Stomach (tissue), 4 donors: ENCODE measurements at regions not wholly inside any gene's neighbourhood (a gene's known extent, or its start where the extent isn't known, plus 50 kb on each side); places are given as distances from the start of the nearest gene placed in this dataset.

ENCODE experiments used
- CTCF ChIP-seq, 7 experiments: fragments of 450-650 bp in 4 of 7; fragments of 200-600 bp in 3 of 7; sonication (generic) in 3 of 7; IDR thresholded peaks; one replicate each; pipeline ENCODE4 v1.5.1; 2016 to 2019; ENCODE audit warnings: antibody characterized with exemption in 7 of 7, control low read depth in 2 of 7, mild to moderate bottlenecking in 1 of 7
- POLR2A ChIP-seq, 4 donors: fragments of 450-650 bp; IDR thresholded peaks; one replicate each; pipeline ENCODE4 v1.6.1; 2016; ENCODE audit warnings: antibody characterized with exemption in 4 of 4, control low read depth in 2 of 4, mild to moderate bottlenecking in 1 of 4, moderate library complexity in 1 of 4
- POLR2AphosphoS5 ChIP-seq, 3 donors: sonication (generic); formaldehyde crosslinking; IDR thresholded peaks; one replicate each; pipeline ENCODE4 v1.6.1; 2016; ENCODE audit warnings: antibody characterized with exemption in 3 of 3

- TF ChIP-seq POLR2A (IDR thresholded peaks at IDR 0.05) (no peak), CTCF (IDR thresholded peaks at IDR 0.05) (no peak), POLR2AphosphoS5 (IDR thresholded peaks at IDR 0.05) (no peak)
Measured at GRCh38 chr2:83475371-83475770, 983.7 kb downstream of the SUCLG1 start.
